ENCODE measurements at regions not wholly inside any gene's neighbourhood (a gene's known extent, or its start where the extent isn't known, plus 50 kb on each side); places are given as distances from the start of the nearest gene placed in this dataset.

- TF ChIP-seq, protein P1, sequence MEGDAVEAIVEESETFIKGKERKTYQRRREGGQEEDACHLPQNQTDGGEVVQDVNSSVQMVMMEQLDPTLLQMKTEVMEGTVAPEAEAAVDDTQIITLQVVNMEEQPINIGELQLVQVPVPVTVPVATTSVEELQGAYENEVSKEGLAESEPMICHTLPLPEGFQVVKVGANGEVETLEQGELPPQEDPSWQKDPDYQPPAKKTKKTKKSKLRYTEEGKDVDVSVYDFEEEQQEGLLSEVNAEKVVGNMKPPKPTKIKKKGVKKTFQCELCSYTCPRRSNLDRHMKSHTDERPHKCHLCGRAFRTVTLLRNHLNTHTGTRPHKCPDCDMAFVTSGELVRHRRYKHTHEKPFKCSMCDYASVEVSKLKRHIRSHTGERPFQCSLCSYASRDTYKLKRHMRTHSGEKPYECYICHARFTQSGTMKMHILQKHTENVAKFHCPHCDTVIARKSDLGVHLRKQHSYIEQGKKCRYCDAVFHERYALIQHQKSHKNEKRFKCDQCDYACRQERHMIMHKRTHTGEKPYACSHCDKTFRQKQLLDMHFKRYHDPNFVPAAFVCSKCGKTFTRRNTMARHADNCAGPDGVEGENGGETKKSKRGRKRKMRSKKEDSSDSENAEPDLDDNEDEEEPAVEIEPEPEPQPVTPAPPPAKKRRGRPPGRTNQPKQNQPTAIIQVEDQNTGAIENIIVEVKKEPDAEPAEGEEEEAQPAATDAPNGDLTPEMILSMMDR (IDR thresholded peaks at IDR 0.05; ENCODE audit: low read depth, low read length), result no peak
- TF ChIP-seq MAX (IDR thresholded peaks at IDR 0.05; ENCODE audit: low read depth, low read length) (no peak), POLR2A (IDR thresholded peaks at IDR 0.05; ENCODE audit: extremely low read depth, insufficient read length) (no peak)
These were observed 1375.4 kb downstream of the NSUN3 start for GRCh38 chr3:95438274-95438673.
